NB4 (cell line): ENCODE measurements at regions not wholly inside any gene's neighbourhood (a gene's known extent, or its start where the extent isn't known, plus 50 kb on each side); places are given as distances from the start of the nearest gene placed in this dataset.

Experiments used
- CTCF ChIP-seq: IDR thresholded peaks from one replicate; pipeline ENCODE4 v1.5.1; 2012; ENCODE audit warnings: low read depth, low read length
- POLR2A ChIP-seq: IDR thresholded peaks from 2 replicates; pipeline ENCODE4 v1.6.1; 2011; ENCODE audit warnings: mild to moderate bottlenecking; ENCODE audit not compliant: insufficient read length; ENCODE audit errors: extremely low read depth

GRCh38 chr13:91207261-91207660 is 140.2 kb upstream of the MIR17HG start:
- TF ChIP-seq CTCF (no peak), POLR2A (no peak)
